ENCODE measurements at regions not wholly inside any gene's neighbourhood (a gene's known extent, or its start where the extent isn't known, plus 50 kb on each side); places are given as distances from the start of the nearest gene placed in this dataset.

DNA sequence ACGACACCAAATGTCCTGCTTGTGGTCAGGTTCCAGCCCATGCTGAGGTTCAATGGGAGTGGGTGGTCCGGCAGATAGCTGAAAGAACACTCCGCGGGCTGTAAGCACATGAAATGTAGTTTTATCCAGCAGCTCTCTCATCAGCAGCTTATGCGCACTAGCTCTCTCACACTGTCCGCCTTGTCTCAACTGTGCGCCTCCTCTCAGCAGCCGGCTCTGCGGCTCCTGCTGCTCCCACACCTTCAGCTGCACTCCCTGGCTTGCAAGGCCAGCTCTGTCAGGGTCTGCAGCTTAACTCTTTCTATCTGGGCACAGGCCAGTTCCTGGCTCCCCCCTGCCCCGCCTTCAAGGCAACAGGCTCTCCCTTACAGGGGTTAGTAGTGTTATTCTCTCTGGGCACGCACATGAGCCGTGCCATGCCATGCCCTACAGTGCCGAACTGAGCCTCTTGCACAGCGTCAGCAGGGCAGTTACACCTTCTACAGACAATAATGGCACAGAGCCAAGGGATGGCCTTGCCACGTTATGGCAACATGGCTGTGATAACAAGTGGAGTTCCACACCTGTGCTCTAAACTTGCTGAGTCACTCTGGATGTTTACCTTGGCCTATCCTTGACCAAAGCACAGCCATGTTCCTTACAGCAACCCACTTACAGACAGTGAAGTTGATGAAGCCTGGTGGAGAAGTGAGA is 84.0 kb upstream of the LRFN2 start:
- no peak for DNase-seq
- H3K4me2 ChIP-seq (ENCODE audit: low read depth, low read length): no peak overlapping the region
- H3K9me2 ChIP-seq (replicated peaks; ENCODE audit: insufficient read depth, low read length): no peaks in the 10 kb centered on the region
- H3K27ac ChIP-seq (ENCODE audit: low read length): no peak overlapping the region
- H3K4me1 ChIP-seq (ENCODE audit: low read length): no peaks in the 10 kb centered on the region
- H3K9me3 ChIP-seq (replicated peaks; ENCODE audit: insufficient read depth, low read length): no peaks in the 10 kb centered on the region
- H3K9ac ChIP-seq (ENCODE audit: low read length): no peak overlapping the region
- no peaks in the 10 kb centered on the region for H3K79me2 ChIP-seq (ENCODE audit: low read length)
- H2AFZ ChIP-seq (ENCODE audit: low read length): no peak overlapping the region
- H4K20me1 ChIP-seq (ENCODE audit: insufficient read depth, low read length): no peaks in the 10 kb centered on the region
- H3K4me3 ChIP-seq (ENCODE audit: low read length): no peak overlapping the region
- no peak for TF ChIP-seq EZH2phosphoT487 (IDR thresholded peaks at IDR 0.05; ENCODE audit: low read length)
- TF ChIP-seq EZH2 (optimal IDR thresholded peaks at IDR 0.05; ENCODE audit: low read depth, low read length): no peak
- TF ChIP-seq, protein P1, sequence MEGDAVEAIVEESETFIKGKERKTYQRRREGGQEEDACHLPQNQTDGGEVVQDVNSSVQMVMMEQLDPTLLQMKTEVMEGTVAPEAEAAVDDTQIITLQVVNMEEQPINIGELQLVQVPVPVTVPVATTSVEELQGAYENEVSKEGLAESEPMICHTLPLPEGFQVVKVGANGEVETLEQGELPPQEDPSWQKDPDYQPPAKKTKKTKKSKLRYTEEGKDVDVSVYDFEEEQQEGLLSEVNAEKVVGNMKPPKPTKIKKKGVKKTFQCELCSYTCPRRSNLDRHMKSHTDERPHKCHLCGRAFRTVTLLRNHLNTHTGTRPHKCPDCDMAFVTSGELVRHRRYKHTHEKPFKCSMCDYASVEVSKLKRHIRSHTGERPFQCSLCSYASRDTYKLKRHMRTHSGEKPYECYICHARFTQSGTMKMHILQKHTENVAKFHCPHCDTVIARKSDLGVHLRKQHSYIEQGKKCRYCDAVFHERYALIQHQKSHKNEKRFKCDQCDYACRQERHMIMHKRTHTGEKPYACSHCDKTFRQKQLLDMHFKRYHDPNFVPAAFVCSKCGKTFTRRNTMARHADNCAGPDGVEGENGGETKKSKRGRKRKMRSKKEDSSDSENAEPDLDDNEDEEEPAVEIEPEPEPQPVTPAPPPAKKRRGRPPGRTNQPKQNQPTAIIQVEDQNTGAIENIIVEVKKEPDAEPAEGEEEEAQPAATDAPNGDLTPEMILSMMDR (IDR thresholded peaks at IDR 0.05; ENCODE audit: low read length): no peak
- no peaks in the 10 kb centered on the region for H3F3A ChIP-seq (ENCODE audit: insufficient read depth, low read length)
- no peaks in the 10 kb centered on the region for H3K27me3 ChIP-seq (replicated peaks; ENCODE audit: insufficient read depth, low read length)
- H3K36me3 ChIP-seq (replicated peaks; ENCODE audit: insufficient read depth, low read length): no peaks in the 10 kb centered on the region

DNA sequence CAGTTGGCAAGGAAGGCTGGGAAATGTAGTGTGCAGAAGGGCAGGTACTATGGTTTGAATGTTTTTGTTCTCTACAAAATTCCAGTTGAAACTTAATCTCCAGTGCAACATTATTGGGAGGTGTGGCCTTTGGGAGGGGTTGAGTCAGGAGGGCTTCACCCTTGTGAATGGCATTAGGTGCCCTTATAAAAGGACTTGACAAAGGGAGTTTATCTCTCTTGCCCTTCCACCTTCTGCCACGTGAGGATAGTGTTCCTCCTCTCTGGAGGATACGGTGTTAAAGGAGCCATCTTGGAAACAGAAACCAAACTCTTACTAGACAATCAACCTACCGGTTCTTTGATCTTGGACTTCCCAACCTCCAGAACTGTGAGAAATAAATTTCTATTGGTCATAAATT is 82.2 kb upstream of the LRFN2 start:
- H3K27ac ChIP-seq (ENCODE audit: low read length): no peak overlapping the region

DNA sequence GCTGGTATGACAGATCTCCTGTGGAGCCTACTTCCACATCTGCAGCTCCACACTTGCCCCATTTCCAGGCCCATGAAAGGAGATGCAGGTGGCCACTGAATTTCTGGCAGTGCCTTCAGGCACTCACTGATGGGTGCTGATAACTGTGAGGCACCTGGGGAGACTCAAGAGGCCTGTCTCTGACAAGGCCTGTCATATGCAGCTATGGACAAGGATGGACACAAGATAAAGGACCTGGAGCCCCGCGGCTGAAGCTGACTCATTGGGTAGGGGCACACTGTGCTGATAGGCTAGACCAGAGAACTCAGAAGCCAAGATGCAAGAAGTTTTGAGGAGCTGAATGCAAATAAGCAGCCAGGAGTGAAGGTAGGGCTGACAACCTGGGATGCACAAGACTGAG is 81.0 kb upstream of the LRFN2 start:
- no peaks in the 10 kb centered on the region for H3K79me2 ChIP-seq (ENCODE audit: low read length)
- no peaks in the 10 kb centered on the region for H4K20me1 ChIP-seq (ENCODE audit: insufficient read depth, low read length)
- H3K4me2 ChIP-seq (ENCODE audit: low read depth, low read length): no peak overlapping the region
- no peaks in the 10 kb centered on the region for H3K27me3 ChIP-seq (replicated peaks; ENCODE audit: insufficient read depth, low read length)
- no peak for DNase-seq
- no peaks in the 10 kb centered on the region for H3K9me2 ChIP-seq (replicated peaks; ENCODE audit: insufficient read depth, low read length)
- H3K9me3 ChIP-seq (replicated peaks; ENCODE audit: insufficient read depth, low read length): no peaks in the 10 kb centered on the region
- H3F3A ChIP-seq (ENCODE audit: insufficient read depth, low read length): no peaks in the 10 kb centered on the region
- H3K9ac ChIP-seq (ENCODE audit: low read length): no peak overlapping the region
- TF ChIP-seq EZH2phosphoT487 (IDR thresholded peaks at IDR 0.05; ENCODE audit: low read length) (no peak), EZH2 (optimal IDR thresholded peaks at IDR 0.05; ENCODE audit: low read depth, low read length) (no peak)
- TF ChIP-seq, protein P1 (IDR thresholded peaks at IDR 0.05; ENCODE audit: low read length): no peak
- no peak overlapping the region for H3K27ac ChIP-seq (ENCODE audit: low read length)
- H2AFZ ChIP-seq (ENCODE audit: low read length): no peak overlapping the region
- no peak overlapping the region for H3K4me3 ChIP-seq (ENCODE audit: low read length)
- no peaks in the 10 kb centered on the region for H3K4me1 ChIP-seq (ENCODE audit: low read length)
- H3K36me3 ChIP-seq (replicated peaks; ENCODE audit: insufficient read depth, low read length): no peaks in the 10 kb centered on the region

More for the DNA sequence above, 82.2 kb upstream of the LRFN2 start:
- DNase-seq: no peak
- no peaks in the 10 kb centered on the region for H3F3A ChIP-seq (ENCODE audit: insufficient read depth, low read length)
- no peaks in the 10 kb centered on the region for H4K20me1 ChIP-seq (ENCODE audit: insufficient read depth, low read length)
- no peaks in the 10 kb centered on the region for H3K9me2 ChIP-seq (replicated peaks; ENCODE audit: insufficient read depth, low read length)
- no peak overlapping the region for H3K4me3 ChIP-seq (ENCODE audit: low read length)
- no peak overlapping the region for H3K4me2 ChIP-seq (ENCODE audit: low read depth, low read length)
- H3K4me1 ChIP-seq (ENCODE audit: low read length): no peaks in the 10 kb centered on the region
- H3K9me3 ChIP-seq (replicated peaks; ENCODE audit: insufficient read depth, low read length): no peaks in the 10 kb centered on the region
- H3K9ac ChIP-seq (ENCODE audit: low read length): no peak overlapping the region
- TF ChIP-seq EZH2phosphoT487 (IDR thresholded peaks at IDR 0.05; ENCODE audit: low read length): no peak
- no peaks in the 10 kb centered on the region for H3K36me3 ChIP-seq (replicated peaks; ENCODE audit: insufficient read depth, low read length)
- no peak overlapping the region for H2AFZ ChIP-seq (ENCODE audit: low read length)
- H3K27me3 ChIP-seq (replicated peaks; ENCODE audit: insufficient read depth, low read length): no peaks in the 10 kb centered on the region
- no peaks in the 10 kb centered on the region for H3K79me2 ChIP-seq (ENCODE audit: low read length)

DNA sequence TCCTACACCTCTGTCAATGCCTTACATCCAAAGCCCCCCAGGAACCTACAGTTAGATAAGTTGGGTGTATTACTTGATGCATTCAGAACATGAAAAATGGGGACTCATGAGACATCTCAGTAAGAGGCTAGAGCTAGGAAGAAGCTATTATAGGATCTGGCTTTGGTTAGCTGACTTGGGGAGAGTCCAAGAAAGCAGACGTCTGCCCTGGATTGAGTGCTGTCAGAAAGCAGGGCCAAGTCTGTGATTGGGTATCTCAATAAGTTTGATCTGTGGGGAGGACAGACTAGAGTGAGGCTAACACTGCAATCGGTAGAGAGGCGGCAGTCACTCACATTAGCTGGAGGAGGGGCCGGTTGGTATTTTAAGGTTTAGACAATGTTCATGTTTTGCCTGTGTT is 79.4 kb upstream of the LRFN2 start:
- Histone ChIP-seq H3K4me3 (ENCODE audit: low read length) (no peak overlapping the region), H3K36me3 (replicated peaks; ENCODE audit: insufficient read depth, low read length) (no peaks in the 10 kb centered on the region), H3K27ac (ENCODE audit: low read length) (no peak overlapping the region), H3K4me2 (ENCODE audit: low read depth, low read length) (no peak overlapping the region), H3K27me3 (replicated peaks; ENCODE audit: insufficient read depth, low read length) (no peaks in the 10 kb centered on the region), H2AFZ (ENCODE audit: low read length) (no peak overlapping the region), H3K4me1 (ENCODE audit: low read length) (no peaks in the 10 kb centered on the region), H3F3A (ENCODE audit: insufficient read depth, low read length) (no peaks in the 10 kb centered on the region), H3K9ac (ENCODE audit: low read length) (no peak overlapping the region), H4K20me1 (ENCODE audit: insufficient read depth, low read length) (no peaks in the 10 kb centered on the region), H3K9me2 (replicated peaks; ENCODE audit: insufficient read depth, low read length) (no peaks in the 10 kb centered on the region), H3K9me3 (replicated peaks; ENCODE audit: insufficient read depth, low read length) (no peaks in the 10 kb centered on the region), H3K79me2 (ENCODE audit: low read length) (no peaks in the 10 kb centered on the region)
- no peak for DNase-seq
- TF ChIP-seq, protein P1 (IDR thresholded peaks at IDR 0.05; ENCODE audit: low read length): no peak
- TF ChIP-seq EZH2 (optimal IDR thresholded peaks at IDR 0.05; ENCODE audit: low read depth, low read length) (no peak), EZH2phosphoT487 (IDR thresholded peaks at IDR 0.05; ENCODE audit: low read length) (no peak)

All from MM.1S (cell line).